HG03280 (cell line): ENCODE measurements at regions not wholly inside any gene's neighbourhood (a gene's known extent, or its start where the extent isn't known, plus 50 kb on each side); places are given as distances from the start of the nearest gene placed in this dataset.

Source experiments
- ATAC-seq: cut with Tn5 transposase; IDR thresholded peaks from one replicate; pipeline ENCODE4 v1.9.1; 2021; ENCODE audit warnings: mild to moderate bottlenecking, moderate library complexity; ENCODE audit not compliant: unreplicated experiment

GRCh38 chr3:22916933-22917332 lies 286.2 kb upstream of the UBE2E2 start:
- ATAC-seq = no peak

- ATAC-seq = no peak
These were observed 283.1 kb upstream of the UBE2E2 start for GRCh38 chr3:22920006-22920405.

GRCh38 chr3:22922317-22922716 lies 280.8 kb upstream of the UBE2E2 start:
- ATAC-seq = no peak

GRCh38 chr3:22923711-22924110 lies 279.4 kb upstream of the UBE2E2 start:
- ATAC-seq = no peak

GRCh38 chr3:22928216-22929110 lies 274.7 kb upstream of the UBE2E2 start:
- no peak for ATAC-seq

- no peak for ATAC-seq
These were observed 269.9 kb upstream of the UBE2E2 start for GRCh38 chr3:22933051-22933840.

GRCh38 chr3:22933841-22934116 lies 269.3 kb upstream of the UBE2E2 start:
- no peak for ATAC-seq

- ATAC-seq = no peak
These were observed 268.1 kb upstream of the UBE2E2 start for GRCh38 chr3:22935040-22935439.

GRCh38 chr3:22937536-22937935 lies 265.6 kb upstream of the UBE2E2 start:
- ATAC-seq = no peak

- ATAC-seq = no peak
These were observed 264.4 kb upstream of the UBE2E2 start for GRCh38 chr3:22938739-22939138.

- no peak for ATAC-seq
These were observed 263.8 kb upstream of the UBE2E2 start for GRCh38 chr3:22939349-22939748.

GRCh38 chr3:22940285-22940684 lies 262.8 kb upstream of the UBE2E2 start:
- ATAC-seq = no peak

- ATAC-seq = no peak
These were observed 260.1 kb upstream of the UBE2E2 start for GRCh38 chr3:22942981-22943380.

- no peak for ATAC-seq
These were observed 255.3 kb upstream of the UBE2E2 start for GRCh38 chr3:22947851-22948250.

GRCh38 chr3:22951910-22952309 lies 251.2 kb upstream of the UBE2E2 start:
- no peak for ATAC-seq

- ATAC-seq = no peak
These were observed 250.3 kb upstream of the UBE2E2 start for GRCh38 chr3:22952860-22953259.

- peak; percentile 71 for ATAC-seq
These were observed 243.5 kb upstream of the UBE2E2 start for GRCh38 chr3:22959593-22959992.

- no peak for ATAC-seq
These were observed 242.8 kb upstream of the UBE2E2 start for GRCh38 chr3:22960105-22960984.

GRCh38 chr3:22962244-22962643 lies 240.9 kb upstream of the UBE2E2 start:
- ATAC-seq = no peak

- no peak for ATAC-seq
These were observed 236.8 kb upstream of the UBE2E2 start for GRCh38 chr3:22966349-22966748.

- no peak for ATAC-seq
These were observed 233.9 kb upstream of the UBE2E2 start for GRCh38 chr3:22969276-22969675.
